Stimulated activated CD4-positive, alpha-beta T cell treated with anti-CD3 and anti-CD28 coated beads, Interleukin-4, amount 100 ng/mL, for 48 hours (primary cell): ENCODE measurements at regions not wholly inside any gene's neighbourhood (a gene's known extent, or its start where the extent isn't known, plus 50 kb on each side); places are given as distances from the start of the nearest gene placed in this dataset.

ENCODE experiments used
- DNase-seq, 2 donors: peaks; one replicate each; pipeline ENCODE4 v3.0.0-alpha.2; 2020; ENCODE audit warnings: low read depth in 2 of 2

DNA sequence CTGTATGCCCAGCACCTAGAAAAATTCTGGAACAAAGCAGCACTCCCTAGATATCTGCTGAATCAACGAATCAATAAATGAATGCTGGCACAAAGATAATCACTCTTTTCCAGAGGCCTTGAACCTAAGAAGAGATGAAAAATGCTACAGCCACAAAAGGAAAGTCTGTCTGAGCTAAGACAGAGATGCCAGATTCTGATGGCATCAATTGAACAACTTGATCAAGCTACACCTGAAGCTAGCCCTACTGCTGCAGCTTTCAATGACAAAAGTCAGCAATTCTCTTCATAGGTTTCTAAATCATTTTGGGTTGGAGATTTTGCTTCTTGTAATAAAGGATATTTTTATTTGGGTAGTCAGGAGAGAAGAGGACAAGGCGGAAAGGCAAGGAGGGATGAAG lies 305.0 kb upstream of the SULF2 start:
- DNase-seq, result no peak

DNA sequence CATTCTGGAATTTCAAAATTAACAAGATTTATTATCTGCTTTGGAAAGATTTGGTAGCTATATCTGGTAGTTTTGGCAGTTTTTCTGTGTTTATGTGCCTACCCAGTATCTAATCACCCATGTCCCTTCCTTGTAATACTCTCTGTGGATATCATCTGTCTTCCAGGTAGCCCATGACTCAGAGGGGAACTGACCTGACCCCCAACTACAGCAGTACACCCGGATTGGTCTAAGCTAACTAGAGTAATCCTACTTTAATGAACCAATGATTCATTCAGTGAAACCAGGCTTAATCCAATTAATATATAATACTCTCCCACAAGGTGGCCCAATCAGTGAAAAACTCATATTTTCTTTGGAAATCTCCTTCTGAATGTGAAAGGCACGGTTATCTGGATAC lies 295.3 kb upstream of the SULF2 start:
- no peak for DNase-seq

DNA sequence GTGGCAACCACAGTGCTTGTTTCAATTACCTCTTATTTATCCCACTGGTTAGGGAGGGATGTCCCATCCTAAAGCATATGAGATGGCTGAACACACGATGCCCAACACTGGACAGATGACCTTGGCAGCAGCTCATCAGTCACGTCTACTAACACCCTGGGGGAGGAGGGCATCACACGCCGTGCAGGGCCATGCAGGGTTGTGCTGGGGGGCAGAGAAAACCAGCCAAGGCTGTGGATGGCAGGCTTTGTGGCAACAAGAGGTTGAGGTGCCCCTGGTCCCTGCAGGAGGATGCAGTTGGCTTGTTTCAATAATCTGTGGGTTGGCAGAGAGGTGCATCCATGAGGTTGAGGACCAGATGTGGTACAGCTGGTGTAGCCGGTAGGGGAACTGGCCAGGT lies 293.7 kb upstream of the SULF2 start:
- DNase-seq, result no peak

DNA sequence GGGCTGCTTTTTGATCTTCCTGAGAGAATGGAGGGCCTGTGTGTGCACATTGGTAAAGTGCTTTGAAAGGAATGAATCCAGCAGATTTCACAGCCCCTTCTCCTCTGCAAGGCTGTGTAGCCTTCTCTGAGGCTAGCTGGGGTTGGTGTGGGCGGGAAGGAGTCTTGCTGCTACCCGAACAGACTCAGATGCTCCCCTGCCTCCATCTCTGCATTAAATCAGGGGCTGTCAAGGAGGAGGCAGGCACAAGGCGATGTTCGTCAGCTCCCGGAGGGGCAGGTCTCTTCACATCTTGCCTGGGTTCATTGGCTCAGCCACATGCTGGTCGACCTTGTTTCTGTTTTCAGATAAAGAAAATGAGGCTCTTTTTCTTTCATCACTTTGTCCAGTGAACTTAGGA lies 291.5 kb upstream of the SULF2 start:
- no peak for DNase-seq

DNA sequence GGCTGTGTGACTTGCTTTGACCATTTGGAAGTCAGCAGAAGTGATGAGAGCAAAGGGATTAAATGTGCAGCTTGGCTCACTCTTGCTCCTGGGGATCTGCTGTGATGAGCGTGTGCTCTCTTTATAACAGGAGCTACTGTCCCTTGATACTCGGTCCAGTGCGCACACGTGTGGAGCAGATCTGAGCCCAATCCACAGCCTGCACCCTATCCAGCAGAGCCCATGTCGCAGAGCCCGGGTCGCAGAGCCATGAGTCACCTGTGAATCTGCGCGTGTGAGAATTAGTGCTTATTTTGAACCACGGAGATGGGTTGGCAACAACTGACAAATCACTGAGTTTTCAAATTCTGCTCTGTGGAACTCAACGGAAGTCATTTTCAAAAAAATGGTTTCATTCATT lies 291.0 kb upstream of the SULF2 start:
- DNase-seq, result no peak

DNA sequence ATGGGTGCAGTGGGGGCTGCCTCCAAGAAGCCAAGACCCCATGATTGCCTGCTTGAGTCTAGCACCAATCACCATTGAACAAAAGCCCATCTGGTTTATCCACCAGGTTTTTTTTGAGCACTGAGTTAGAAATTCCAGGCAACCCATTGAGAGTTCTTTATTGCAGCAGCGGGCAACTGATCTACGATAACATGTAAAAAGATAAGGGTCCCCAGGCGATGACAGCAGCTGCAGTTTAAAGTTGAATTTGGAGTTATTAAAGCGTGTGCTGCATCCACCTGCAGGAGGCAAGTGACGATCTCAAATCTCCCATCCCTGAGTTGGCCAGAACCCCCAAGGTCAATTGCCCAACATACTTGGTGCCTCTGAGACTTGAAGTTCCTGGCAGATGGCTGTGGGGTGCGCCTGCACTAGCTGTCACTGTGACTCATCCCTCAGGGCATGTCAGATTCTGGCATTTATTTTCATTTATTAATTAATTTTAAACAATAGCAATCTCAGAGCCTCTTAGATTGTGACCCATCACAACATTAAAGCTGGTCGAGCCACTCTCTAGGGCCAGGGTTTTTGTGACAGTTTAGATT lies 290.4 kb upstream of the SULF2 start:
- DNase-seq, result no peak

DNA sequence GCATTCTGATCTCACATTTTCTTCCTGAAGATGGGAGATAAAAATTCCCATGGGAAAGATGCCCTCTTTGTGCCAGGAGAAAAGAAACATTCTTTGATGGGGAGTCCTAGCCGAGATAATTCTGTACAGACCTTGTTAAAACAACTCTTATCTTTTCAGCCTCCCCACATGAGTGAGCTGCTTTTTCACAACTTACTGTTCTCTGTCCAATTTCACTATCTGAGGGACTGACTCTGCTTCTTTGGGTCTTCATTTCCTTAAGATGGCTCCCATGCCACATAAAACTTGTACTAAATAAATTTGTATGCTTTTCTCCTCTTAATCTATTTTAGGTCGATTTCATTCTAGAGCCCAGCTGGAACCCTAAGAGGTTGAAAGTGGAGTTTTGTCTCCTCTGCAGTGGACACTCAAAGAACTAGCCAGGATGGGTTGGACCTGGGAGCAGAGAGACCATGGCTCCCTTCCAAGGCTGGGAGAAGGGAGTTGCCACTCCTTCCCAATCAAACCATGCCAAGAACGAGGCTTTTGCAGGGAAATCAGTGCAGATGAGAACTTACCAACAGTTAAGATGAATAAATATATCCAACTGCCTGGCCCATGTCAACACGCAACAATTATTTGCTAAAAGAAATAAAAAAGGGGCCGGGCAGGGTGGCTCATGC lies 285.8 kb upstream of the SULF2 start:
- no peak for DNase-seq

DNA sequence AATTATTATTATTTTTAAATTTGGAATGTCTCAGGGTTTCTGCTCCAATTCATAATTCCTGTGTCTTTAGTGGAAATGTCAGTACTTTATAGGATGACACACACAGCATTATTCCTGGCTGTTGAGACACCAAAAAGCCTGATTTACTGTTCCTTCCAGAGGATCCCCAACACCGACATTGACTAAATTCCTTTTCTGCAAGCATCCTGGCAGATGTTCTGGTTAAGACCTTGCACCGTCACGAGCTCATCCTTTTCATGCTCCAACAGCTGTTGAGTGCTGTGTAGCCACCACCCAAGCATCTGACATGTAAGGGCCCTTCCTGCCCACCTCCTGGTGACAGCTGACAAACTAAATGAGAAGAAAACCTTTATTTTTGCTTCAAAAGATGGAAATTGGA lies 284.3 kb upstream of the SULF2 start:
- DNase-seq, result no peak

DNA sequence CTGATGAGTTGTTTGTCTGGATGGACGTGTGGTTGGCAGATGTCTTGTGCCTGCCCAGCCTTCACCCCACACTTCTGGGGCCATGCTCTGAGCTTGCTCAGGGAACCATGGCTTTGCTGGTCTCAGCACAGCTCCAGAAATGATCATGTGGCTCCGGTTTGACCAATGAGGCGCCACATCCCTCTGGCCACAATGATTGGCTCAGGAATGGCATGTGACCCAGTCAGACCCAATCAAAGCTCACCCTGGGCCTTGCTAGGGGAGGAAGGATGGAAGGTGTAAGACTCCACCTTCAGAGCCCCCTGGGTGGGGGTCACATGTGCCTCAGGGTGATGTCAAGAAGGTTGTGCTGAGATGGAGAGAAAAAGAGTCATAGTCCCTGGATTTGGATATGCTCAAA lies 281.6 kb upstream of the SULF2 start:
- DNase-seq, result no peak

DNA sequence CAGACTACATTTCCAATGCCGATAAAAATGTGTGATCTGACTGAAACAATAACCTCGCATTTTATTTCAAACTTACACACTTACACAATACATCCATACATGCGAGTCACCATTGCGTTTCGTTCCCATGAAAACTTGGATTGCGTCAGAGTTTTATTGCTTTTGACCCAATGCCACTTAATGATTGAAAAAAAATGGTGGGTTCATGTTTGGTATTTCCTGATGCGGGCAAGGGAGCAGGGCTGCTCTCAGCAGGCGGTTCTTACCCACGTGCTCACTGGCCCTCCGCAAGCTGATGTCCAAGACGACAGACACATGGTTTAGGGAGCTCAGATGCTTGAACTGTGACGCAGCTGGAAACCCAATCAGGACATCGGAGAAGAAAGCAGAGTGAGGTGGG lies 281.0 kb upstream of the SULF2 start:
- no peak for DNase-seq

DNA sequence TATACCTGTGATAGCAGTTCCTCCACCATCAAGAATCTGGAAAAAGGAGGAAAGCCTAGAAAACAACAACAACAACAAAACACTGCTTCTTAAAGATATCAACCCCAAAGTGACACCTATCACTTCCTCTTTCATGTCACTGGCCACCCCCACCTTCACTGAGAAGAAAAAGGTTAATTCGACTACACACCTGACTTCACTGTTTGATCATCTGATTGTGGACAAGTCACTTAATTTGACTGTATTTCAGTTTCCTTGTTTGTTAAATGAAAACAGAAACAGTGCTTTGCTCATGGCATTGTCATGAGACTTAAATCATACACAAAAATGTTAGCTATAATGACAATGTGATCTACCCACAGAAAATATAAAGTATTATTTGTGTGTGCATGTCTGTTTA lies 280.6 kb upstream of the SULF2 start:
- no peak for DNase-seq

DNA sequence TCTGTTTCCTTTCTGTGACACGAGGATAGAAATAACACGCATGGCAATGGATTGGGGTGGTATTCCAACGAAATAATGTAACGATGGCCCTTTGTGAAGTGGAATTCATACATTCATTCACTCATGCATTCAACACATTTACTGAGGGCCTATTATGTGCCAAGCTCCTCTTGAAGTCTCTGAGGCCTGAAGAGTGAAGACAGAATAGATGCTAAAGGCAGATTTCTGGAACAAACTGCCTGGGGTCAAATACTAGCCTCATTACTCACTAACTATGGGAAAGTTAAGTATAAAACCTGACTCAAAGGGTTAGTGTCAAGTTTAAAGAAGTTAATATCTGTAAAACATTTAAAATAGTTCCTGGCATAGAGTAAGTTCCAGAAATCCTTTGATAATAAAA lies 279.6 kb upstream of the SULF2 start:
- no peak for DNase-seq

DNA sequence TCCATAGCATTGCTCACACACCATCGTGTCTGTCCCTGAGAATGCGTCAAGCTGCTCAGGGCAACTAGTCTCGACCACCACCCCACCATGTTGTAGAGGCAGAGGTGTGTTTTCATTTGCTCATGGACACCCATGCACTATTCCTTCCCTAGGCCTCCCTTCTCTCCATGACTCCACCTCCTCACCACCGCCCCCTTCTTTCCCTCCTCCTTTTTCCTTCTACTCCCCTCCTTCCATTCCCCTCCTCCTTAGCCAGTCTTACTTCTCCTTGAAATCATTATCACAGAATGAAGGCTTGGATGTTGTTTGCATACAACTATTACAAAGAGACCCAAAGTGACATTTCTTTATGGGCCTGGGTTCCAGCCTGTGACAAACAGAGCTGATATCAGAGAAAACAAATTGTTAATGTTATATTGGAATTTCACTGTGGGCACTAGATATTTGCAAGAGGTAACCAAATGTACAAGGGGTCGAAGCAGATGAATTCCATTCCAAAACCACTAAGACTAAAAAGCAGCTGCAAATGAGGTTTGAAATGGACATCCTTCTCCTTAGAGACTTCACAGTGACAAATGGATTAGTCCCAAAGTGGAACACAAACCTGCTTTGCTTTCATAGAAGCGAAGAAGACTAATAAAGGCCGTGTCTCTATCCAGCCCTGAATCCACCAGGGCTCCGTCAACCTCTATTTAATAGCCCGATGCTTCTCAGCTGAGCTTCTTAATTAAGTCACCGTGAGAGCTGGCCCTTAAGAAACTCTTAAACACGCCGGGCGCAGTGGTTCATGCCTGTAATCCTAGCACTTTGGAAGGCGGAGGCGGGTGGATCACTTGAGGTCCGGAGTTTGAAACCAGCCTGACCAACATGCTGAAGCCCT lies 275.8 kb upstream of the SULF2 start:
- DNase-seq, result no peak

DNA sequence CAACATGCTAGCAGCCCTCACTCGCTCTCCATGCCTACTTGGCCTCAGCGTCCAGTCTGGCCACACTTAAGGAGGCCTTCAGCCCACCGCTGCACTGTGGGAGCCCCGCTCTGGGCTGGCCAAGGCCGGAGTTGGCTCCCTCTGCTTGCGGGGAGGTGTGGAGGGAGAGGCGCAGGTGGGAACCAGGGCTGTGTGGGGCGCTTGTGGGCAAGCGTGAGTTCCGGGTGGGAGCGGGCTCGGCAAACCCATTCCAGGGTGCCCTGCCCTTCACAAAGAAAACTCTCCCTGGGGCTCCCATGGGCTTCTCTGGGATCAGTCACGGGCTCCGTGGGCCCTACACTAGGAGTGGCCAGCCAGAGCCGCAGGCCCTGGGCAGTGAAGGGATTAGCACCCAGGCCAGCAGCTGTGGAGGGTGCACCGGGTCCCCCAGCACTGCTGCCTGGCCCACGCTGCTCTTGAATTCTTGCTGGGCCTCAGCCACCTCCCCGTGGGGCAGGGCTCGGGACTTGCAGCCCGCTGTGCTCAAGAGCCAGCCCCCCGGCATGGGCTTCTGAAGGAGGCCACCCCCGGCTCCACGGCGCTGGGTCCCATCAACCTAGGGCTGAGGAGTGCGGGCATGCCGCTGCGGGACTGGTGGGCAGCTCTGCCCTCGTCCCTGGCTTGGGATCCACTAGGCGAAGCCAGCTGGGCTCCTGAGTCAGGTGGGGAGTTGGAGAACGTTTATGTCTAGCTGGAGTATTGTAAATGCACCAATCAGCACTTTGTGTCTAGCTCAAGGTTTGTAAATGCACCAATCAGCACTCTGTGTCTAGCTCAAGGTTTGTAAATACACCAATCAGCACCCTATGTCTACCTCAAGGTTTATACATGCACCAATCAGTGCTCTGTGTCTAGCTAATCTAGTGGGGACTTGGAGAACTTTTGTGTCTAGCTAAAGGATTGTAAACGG lies 273.6 kb upstream of the SULF2 start:
- no peak for DNase-seq

DNA sequence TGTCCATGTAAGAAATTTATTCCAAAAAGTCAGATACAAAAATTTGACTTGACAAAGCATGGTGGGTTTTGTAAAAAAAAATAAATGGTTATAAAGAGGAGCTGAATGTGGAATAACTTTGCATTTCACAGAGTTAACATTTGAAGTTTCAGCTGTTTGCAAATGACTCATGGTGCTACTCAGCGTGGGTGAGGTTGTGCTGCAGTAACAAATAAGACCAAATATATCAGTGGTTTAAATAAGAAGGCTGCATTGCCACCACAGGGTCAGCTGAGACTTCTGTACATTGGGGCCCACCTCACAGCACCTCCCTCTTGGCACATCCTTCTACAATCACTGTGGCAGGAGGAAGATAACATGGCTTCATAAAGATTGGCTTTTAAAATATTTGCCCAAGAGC lies 272.5 kb upstream of the SULF2 start:
- no peak for DNase-seq

DNA sequence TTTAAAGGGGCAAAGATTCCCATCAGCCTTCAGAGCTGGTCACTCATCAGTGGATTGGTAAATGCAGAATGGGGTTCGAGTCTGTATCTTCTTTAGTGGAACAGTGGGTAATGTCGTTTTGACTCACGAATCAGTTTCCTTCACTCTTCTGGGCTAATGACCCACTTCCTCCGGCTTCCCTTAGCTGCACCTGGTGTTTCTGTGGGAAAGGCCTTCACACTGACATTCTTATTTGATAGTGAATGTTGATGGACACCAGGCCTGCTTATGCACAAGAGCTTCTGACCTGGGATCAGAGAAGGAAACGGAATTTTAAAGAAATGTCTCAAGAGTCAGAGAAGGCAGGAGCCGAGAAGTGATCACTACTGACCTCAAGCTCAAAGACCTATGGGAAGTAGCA lies 272.0 kb upstream of the SULF2 start:
- DNase-seq, result no peak

DNA sequence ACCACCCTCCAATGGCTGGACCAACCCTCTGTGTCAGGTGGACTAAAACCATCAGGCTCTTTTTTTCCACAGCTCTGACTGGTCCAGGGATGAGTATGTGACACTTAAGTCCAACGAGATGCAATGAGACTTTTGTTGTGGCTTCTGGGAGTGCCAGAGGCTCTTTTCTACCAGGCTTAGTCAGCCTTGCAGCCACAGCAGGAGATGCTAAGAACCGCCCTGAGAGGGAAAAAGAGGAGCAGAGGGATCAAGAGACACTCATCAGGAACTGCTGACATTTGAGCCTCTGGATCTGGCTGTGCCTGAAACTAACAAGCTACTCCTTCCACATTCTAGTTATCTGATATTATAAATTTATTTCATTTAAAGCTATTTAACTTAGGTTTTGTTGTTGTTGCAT lies 270.9 kb upstream of the SULF2 start:
- no peak for DNase-seq

DNA sequence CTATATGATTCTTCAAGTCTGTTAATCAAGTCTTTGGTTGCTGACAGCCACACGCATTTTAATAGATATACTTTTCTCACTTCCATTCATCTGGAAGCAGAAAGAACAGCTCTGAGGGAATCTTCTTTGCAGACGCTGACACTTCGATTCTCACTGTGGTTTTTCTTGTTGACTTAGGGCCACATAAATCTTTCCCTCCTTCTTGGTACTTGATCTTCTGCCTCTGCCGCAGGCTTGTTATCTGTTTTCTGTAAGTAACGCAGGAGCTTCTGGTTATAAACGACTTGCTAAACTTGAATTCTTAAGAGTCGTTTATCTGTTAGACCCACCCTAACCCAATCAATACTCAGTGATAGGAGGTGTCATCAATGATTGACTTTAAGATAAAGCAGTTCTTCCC lies 268.8 kb upstream of the SULF2 start:
- no peak for DNase-seq

DNA sequence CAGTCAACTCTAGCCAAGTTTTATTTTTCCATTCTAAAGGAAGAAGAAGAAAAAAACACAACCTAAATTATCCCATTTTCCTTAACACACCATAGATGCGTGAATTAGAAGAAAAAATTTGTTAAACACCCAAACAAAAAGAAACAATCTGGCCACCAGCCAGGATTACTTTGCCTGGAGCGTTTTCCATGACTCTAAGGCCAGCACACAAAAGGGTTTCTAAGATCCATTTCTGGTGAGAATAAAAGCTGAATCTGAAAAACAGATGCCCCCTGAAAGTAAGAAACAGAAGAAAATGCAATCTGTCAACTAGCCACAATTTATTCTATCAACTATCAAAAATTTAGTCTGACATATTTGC lies 267.2 kb upstream of the SULF2 start:
- DNase-seq, result no peak

DNA sequence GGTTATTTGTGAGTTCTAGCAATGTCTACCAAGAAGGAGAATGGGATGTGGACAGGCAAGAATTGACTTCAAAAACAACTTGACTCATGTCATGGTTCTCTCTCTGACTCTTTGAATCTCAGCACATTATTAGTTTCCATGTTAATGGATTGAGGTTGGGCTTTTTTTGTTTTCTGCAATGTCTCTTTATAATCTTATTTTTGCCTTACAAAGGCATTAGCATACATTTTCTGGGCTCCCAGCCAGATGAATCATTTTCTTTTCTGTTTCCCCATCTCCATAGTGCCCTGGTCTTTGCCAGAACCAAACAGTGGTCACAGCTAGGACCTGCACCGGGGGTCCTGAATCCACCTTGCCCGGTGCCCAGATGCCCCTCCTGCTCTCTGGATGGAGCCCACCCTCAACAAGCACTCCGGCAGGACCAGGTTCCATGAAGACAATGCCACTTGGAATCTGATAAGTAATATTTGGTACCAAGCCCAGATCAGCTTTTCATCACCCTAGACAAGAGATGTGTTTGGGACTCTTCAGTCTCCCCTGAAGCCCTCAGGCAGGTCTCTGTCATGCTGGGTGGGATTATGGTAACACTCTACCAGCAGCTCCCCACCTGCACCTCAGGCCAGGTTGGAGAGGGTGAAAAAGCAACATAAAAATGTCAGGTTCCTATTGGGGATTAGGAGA lies 266.7 kb upstream of the SULF2 start:
- no peak for DNase-seq

DNA sequence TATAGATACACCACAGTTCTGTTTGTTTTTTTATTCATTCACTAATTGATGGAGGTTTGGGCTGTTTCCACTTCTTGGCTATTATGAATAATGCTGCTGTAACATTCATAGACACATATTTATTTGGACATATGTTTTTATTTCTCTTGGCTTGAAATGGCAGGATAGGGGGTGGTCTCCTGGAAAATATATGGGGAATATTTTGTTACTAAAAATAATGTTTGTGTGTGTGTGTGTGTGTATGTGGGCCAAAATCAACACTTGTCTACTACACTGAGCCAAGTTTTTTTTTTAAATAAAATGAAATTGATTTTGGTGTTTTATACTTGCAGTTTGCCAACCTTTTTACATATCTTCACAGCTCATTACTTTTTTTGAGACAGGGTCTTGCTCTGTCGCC lies 264.4 kb upstream of the SULF2 start:
- no peak for DNase-seq

DNA sequence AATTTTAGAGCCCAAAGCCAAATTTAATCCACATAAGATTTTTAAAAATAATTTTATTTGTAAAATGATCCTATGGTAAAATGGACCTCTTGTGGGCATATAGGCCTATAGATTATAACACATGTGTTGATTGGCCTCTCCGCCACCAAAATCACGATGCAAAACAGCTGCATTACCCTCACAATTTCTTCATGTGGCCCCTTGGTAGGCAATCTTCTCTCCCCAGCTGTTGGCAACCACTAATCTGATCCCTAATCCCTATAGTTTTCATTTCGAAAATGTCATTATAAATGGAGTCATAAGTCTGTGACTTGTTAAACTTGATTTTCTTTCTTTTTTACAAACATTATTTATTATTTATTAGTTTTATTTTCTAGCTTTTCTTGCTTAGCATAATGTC lies 263.9 kb upstream of the SULF2 start:
- no peak for DNase-seq
